ENCODE measurements at regions not wholly inside any gene's neighbourhood (a gene's known extent, or its start where the extent isn't known, plus 50 kb on each side); places are given as distances from the start of the nearest gene placed in this dataset.
"Not testable (repeated sequence)": the region's sequence is repeated elsewhere in the genome, so short reads cannot be mapped to it uniquely, and the experiment has no call there.

DNA sequence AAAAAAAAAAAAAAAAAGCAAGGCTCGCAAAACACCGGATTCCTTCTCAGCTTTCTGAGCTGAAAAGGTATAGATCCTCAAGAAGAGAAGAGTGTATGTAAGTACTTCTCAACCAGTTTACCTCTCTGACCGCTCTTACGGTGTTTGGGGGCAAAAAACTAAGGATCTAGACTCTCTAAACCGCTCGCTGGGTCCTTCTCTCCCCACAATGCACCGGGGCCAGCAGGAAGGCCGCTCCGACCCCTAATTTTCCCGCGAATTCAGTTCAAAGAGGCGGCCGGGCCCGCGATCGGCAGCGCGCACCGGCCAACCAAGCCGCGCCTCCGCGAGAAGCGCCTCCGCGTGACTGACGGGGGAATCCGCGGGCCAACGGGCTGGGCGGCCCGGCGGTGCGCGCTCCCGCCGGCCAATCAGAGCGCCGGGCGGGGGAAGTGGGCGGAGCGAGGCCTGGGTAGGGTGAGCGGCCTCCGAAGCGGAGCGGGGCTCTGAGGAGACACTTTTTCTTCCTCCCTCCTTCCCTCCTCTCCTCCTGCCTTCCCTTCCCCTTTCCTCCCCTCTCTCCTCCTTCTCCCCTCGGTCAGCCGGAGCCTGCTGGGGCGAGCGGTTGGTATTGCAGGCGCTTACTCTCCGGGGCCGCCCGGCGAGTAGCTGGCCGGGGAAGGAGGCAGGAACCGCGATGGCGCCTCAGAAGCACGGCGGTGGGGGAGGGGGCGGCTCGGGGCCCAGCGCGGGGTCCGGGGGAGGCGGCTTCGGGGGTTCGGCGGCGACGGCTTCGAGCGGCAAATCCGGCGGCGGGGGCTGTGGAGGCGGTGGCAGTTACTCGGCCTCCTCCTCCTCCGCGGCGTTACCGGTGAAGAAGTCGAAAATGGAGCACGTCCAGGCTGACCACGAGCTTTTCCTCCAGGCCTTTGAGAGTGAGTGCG lies 93.0 kb downstream of the CRLF3 start:
- peak; percentile 92 for ATAC-seq (ENCODE audit: low read depth)
- H3K36me3 Mint-ChIP-seq, H3K9me3 Mint-ChIP-seq, H3K4me1 Mint-ChIP-seq, H3K27me3 Mint-ChIP-seq: not testable (repeated sequence)
- DNase-seq (ENCODE audit: low spot score in 2 of 2): peak; percentile 64 to 82
- Mint-ChIP-seq H3K27ac (peak overlapping the region; percentile 97), H3K4me3 (peak overlapping the region; percentile 99)

GRCh38 chr17:30730837-30731209 lies 93.7 kb downstream of the CRLF3 start:
- not testable (repeated sequence) for DNase-seq (ENCODE audit: low spot score in 2 of 2); H3K9me3 Mint-ChIP-seq; H3K4me1 Mint-ChIP-seq; ATAC-seq (ENCODE audit: low read depth); H3K36me3 Mint-ChIP-seq; H3K27me3 Mint-ChIP-seq
- Mint-ChIP-seq H3K27ac (peak overlapping the region; percentile 97), H3K4me3 (peak overlapping the region; percentile 99)

- not testable (repeated sequence) for H3K4me1 Mint-ChIP-seq; ATAC-seq (ENCODE audit: low read depth); DNase-seq (ENCODE audit: low spot score in 2 of 2)
Observed at GRCh38 chr17:30730171-30730836, 94.2 kb downstream of the CRLF3 start.

GRCh38 chr17:30729471-30730170 lies 94.9 kb downstream of the CRLF3 start:
- DNase-seq (ENCODE audit: low spot score in 2 of 2); ATAC-seq (ENCODE audit: low read depth); H3K4me1 Mint-ChIP-seq; H3K27ac Mint-ChIP-seq; H3K9me3 Mint-ChIP-seq; H3K27me3 Mint-ChIP-seq; H3K36me3 Mint-ChIP-seq: not testable (repeated sequence)
- peak overlapping the region; percentile 99 for H3K4me3 Mint-ChIP-seq

More at GRCh38 chr17:30730171-30730836, 94.2 kb downstream of the CRLF3 start:
- H3K4me3 Mint-ChIP-seq: peak overlapping the region; percentile 99
- not testable (repeated sequence) for H3K9me3 Mint-ChIP-seq, H3K27ac Mint-ChIP-seq, H3K36me3 Mint-ChIP-seq, H3K27me3 Mint-ChIP-seq

- H3K4me1 Mint-ChIP-seq; H3K27me3 Mint-ChIP-seq; DNase-seq (ENCODE audit: low spot score in 2 of 2); H3K4me3 Mint-ChIP-seq; H3K9me3 Mint-ChIP-seq; H3K27ac Mint-ChIP-seq; ATAC-seq (ENCODE audit: low read depth); H3K36me3 Mint-ChIP-seq: not testable (repeated sequence)
Observed at GRCh38 chr17:30727517-30727916, 97.0 kb downstream of the CRLF3 start.

DNA sequence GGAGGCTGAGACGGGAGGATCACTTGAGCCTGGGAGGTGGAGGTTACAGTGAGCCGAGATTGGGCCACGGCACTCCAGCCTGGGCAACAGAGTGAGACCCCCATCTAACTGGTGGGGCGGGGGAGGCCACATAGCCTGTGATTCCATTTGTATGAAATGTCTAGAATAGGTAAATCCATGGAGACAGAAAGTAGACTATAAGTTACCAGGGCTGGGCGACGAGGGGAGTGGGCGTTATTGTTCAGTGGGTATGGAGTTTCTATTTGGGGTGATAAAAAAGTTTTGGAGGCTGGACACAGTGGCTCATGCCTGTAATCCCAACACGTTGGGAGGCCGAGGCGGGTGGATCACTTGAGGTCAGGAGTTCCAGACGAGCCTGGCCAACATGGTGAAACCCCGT lies 97.8 kb downstream of the CRLF3 start:
- H3K9me3 Mint-ChIP-seq; H3K36me3 Mint-ChIP-seq; H3K4me1 Mint-ChIP-seq; DNase-seq (ENCODE audit: low spot score in 2 of 2); H3K27me3 Mint-ChIP-seq; H3K27ac Mint-ChIP-seq; H3K4me3 Mint-ChIP-seq; ATAC-seq (ENCODE audit: low read depth): not testable (repeated sequence)

- not testable (repeated sequence) for H3K27ac Mint-ChIP-seq; H3K27me3 Mint-ChIP-seq; H3K36me3 Mint-ChIP-seq; H3K4me1 Mint-ChIP-seq; H3K9me3 Mint-ChIP-seq; H3K4me3 Mint-ChIP-seq; DNase-seq (ENCODE audit: low spot score in 2 of 2); ATAC-seq (ENCODE audit: low read depth)
Observed at GRCh38 chr17:30726310-30726709, 98.2 kb downstream of the CRLF3 start.

GRCh38 chr17:30724034-30724650 lies 100.3 kb downstream of the CRLF3 start:
- not testable (repeated sequence) for H3K27me3 Mint-ChIP-seq

GRCh38 chr17:30722114-30722780 lies 102.2 kb downstream of the CRLF3 start:
- H3K4me1 Mint-ChIP-seq; DNase-seq (ENCODE audit: low spot score in 2 of 2); H3K27me3 Mint-ChIP-seq; H3K27ac Mint-ChIP-seq; ATAC-seq (ENCODE audit: low read depth); H3K36me3 Mint-ChIP-seq; H3K9me3 Mint-ChIP-seq; H3K4me3 Mint-ChIP-seq: not testable (repeated sequence)

More at GRCh38 chr17:30724034-30724650, 100.3 kb downstream of the CRLF3 start:
- not testable (repeated sequence) for H3K4me3 Mint-ChIP-seq; H3K4me1 Mint-ChIP-seq; H3K36me3 Mint-ChIP-seq; DNase-seq (ENCODE audit: low spot score in 2 of 2); H3K9me3 Mint-ChIP-seq; H3K27ac Mint-ChIP-seq; ATAC-seq (ENCODE audit: low read depth)

DNA sequence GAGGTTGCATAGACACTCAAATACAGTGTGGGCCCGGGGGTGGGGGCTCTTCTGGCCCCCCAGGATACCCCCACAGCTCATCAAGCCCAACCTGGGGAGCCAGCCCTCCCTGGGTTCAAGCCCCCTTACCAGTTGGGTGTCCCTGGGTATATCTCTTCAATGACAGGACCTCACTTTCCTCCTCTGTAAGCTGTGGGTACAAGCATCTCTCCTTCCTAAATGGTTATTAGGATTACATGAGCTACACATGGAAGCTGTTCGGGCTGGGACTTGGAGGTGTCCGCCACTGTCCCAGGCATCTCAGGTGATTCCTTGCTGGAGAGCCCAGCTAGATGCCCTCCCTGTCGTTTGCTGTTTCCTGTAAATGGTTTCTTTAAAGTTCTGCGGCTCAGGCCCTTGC lies 103.5 kb downstream of the CRLF3 start:
- not testable (repeated sequence) for DNase-seq (ENCODE audit: low spot score in 2 of 2); H3K4me1 Mint-ChIP-seq; H3K9me3 Mint-ChIP-seq; H3K27ac Mint-ChIP-seq; H3K36me3 Mint-ChIP-seq; H3K27me3 Mint-ChIP-seq; H3K4me3 Mint-ChIP-seq; ATAC-seq (ENCODE audit: low read depth)

- Mint-ChIP-seq H3K4me1 (peaks cover 11% of the 10 kb centered on the region), H3K9me3 (no peaks in the 10 kb centered on the region), H3K36me3 (no peaks in the 10 kb centered on the region), H3K27ac (no peak overlapping the region), H3K27me3 (peaks cover 1% of the 10 kb centered on the region), H3K4me3 (no peak overlapping the region)
- DNase-seq (ENCODE audit: low spot score in 2 of 2): no peak
- no peak for ATAC-seq (ENCODE audit: low read depth)
Observed at GRCh38 chr17:30720013-30720471, 104.5 kb downstream of the CRLF3 start.

GRCh38 chr17:30719131-30719973 lies 105.1 kb downstream of the CRLF3 start:
- peak; percentile 75 for ATAC-seq (ENCODE audit: low read depth)
- H3K4me1 Mint-ChIP-seq: peaks cover 14% of the 10 kb centered on the region
- H3K36me3 Mint-ChIP-seq, H3K9me3 Mint-ChIP-seq, H3K27me3 Mint-ChIP-seq, H3K27ac Mint-ChIP-seq: not testable (repeated sequence)
- peak overlapping the region; percentile 49 for H3K4me3 Mint-ChIP-seq
- peak; percentile 72 for DNase-seq (ENCODE audit: low spot score in 2 of 2)

DNA sequence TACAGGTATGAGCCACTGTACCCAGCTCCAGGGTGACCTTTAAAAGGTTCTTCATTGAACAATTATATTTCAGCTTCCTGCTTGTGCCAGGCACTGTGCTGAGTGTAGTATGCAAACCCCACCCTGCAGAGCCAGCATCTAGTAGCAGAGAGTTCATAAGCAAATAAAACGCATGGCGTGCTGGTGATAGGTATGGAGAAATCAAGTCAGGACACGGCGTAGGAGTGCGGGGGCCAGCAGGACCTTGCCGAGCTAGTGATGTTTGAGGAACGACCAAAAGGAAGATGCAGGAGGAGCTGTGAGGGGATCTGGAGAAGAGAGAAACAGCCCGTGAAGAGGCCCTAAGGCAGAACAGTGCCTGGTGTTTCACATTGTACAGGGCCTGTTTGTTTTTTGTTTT lies 105.8 kb downstream of the CRLF3 start:
- H3K4me1 Mint-ChIP-seq: peaks cover 14% of the 10 kb centered on the region
- H3K27ac Mint-ChIP-seq; H3K9me3 Mint-ChIP-seq; H3K4me3 Mint-ChIP-seq; H3K36me3 Mint-ChIP-seq; H3K27me3 Mint-ChIP-seq; ATAC-seq (ENCODE audit: low read depth): not testable (repeated sequence)
- peak in 1 of 2 donors; percentile 8 for DNase-seq (ENCODE audit: low spot score in 2 of 2)
